HCT116 (cell line): ENCODE measurements at regions not wholly inside any gene's neighbourhood (a gene's known extent, or its start where the extent isn't known, plus 50 kb on each side); places are given as distances from the start of the nearest gene placed in this dataset.

Experiments
- ATAC-seq: fragments of 200-7000 bp; cut with Tn5 transposase; 2 replicates; pipeline ENCODE4 v1.9.1; 2020; ENCODE audit warnings: mild to moderate bottlenecking, moderate library complexity
- BruUV-seq: library from RNA; stranded (reverse); fragments of 400-500 nt; replicated peaks from 2 replicates; lab custom pipeline; 2021; lab: Mats Ljungman, UMichigan
- CTCF ChIA-PET: fragments of 300-600 bp; sonication (Branson Sonifier 250); formaldehyde crosslinking; loops from one replicate; lab custom pipeline; 2021; ENCODE audit warnings: antibody characterized with exemption; lab: Charles Lee
- POLR2A ChIA-PET: fragments of 300-600, 350-600 bp; sonication (Branson Sonifier 250); formaldehyde crosslinking; loops from one replicate; lab custom pipeline; 2021; ENCODE audit warnings: antibody characterized with exemption; lab: Charles Lee
- RAD21 ChIA-PET, 2 experiments: fragments of 300-600 bp; sonication (Branson Sonifier 250); formaldehyde crosslinking; loops; one replicate each; lab custom pipeline; 2023; ENCODE audit warnings: low total read pairs in 2 of 2; ENCODE audit not compliant: uncharacterized antibody in 2 of 2, unreplicated experiment in 2 of 2, low non-redundant PET in 1 of 2; lab: Charles Lee
- DNase-seq: peaks from one replicate; pipeline ENCODE4 v3.0.0-alpha.2; 2010; ENCODE audit warnings: low read depth, low spot score
- H2AFZ ChIP-seq: fragments of 200-600 bp; shearing (Covaris generic), sonication (generic); 2 replicates; pipeline ENCODE4 v1.6.1; 2017; ENCODE audit warnings: low read depth, mixed run types, mixed read lengths, antibody characterized with exemption, low read length; ENCODE audit not compliant: poor library complexity, severe bottlenecking
- H3K27ac ChIP-seq: 2 replicates; pipeline ENCODE4 v1.5.1; 2012; ENCODE audit warnings: low read depth, low read length
- H3K27me3 ChIP-seq: fragments of 200-600 bp; sonication (generic); 2 replicates; pipeline ENCODE4 v1.6.1; 2016; ENCODE audit warnings: mixed run types, low read length, mixed read lengths; ENCODE audit not compliant: insufficient read depth
- H3K36me3 ChIP-seq, 2 experiments: fragments of 200-500 bp in 1 of 2; fragments of 200-600 bp in 1 of 2; sonication (Bioruptor generic) in 1 of 2; sonication (generic) in 1 of 2; 2 replicates each; pipeline versions ENCODE4 v1.5.1 to v1.6.1; 2014 to 2016; ENCODE audit warnings: low read length in 2 of 2, inconsistent platforms in 1 of 2, mixed read lengths in 1 of 2, mixed run types in 1 of 2; ENCODE audit not compliant: insufficient read depth in 2 of 2, control insufficient read depth in 1 of 2
- H3K4me1 ChIP-seq, 2 experiments: fragments of 200-600 bp in 1 of 2; sonication (generic) in 1 of 2; 2 replicates each; pipeline versions ENCODE4 v1.5.1 to v1.6.1; 2012 to 2017; ENCODE audit warnings: low read length in 2 of 2, inconsistent platforms in 1 of 2, mild to moderate bottlenecking in 1 of 2, mixed read lengths in 1 of 2, mixed run types in 1 of 2, moderate library complexity in 1 of 2; ENCODE audit not compliant: insufficient read depth in 2 of 2, control insufficient read depth in 1 of 2
- H3K4me2 ChIP-seq: fragments of 200-600 bp; sonication (generic); 2 replicates; pipeline ENCODE4 v1.6.1; 2017; ENCODE audit warnings: mixed run types, low read length, mixed read lengths
- H3K4me3 ChIP-seq, 2 experiments: fragments of 200-600 bp in 1 of 2; sonication (generic) in 1 of 2; replicated peaks in 1 of 2; 2 replicates each; pipeline ENCODE4 v1.5.1; 2011 to 2016; ENCODE audit warnings: low read length in 2 of 2, control low read depth in 1 of 2, low read depth in 1 of 2, mild to moderate bottlenecking in 1 of 2, mixed read lengths in 1 of 2, mixed run types in 1 of 2
- H3K79me2 ChIP-seq: fragments of 200-600 bp; sonication (generic); 2 replicates; pipeline ENCODE4 v1.6.1; 2017; ENCODE audit warnings: mild to moderate bottlenecking, mixed run types, low read length, moderate library complexity, mixed read lengths; ENCODE audit not compliant: insufficient read depth
- H3K9ac ChIP-seq: fragments of 200-600 bp; sonication (generic); 2 replicates; pipeline ENCODE4 v1.6.1; 2016; ENCODE audit warnings: low read length, mixed read lengths
- H3K9me2 ChIP-seq: fragments of 200-600 bp; sonication (generic), shearing (Covaris generic); 2 replicates; pipeline ENCODE4 v1.6.1; 2017; ENCODE audit warnings: mixed run types, mild to moderate bottlenecking, moderate library complexity; ENCODE audit not compliant: insufficient read depth
- H3K9me3 ChIP-seq, 2 experiments: fragments of 200-500 bp in 1 of 2; fragments of 200-600 bp in 1 of 2; sonication (Bioruptor generic) in 1 of 2; sonication (generic) in 1 of 2; 2 replicates each; pipeline ENCODE4 v1.6.1; 2014 to 2017; ENCODE audit warnings: low read length in 2 of 2, mixed read lengths in 2 of 2, inconsistent platforms in 1 of 2, low read depth in 1 of 2, mild to moderate bottlenecking in 1 of 2, mixed run types in 1 of 2, moderate library complexity in 1 of 2; ENCODE audit not compliant: control insufficient read depth in 1 of 2, insufficient read depth in 1 of 2
- H4K20me1 ChIP-seq: fragments of 200-600 bp; sonication (generic), shearing (Covaris generic); 2 replicates; pipeline ENCODE4 v1.6.1; 2017; ENCODE audit warnings: mixed run types, mild to moderate bottlenecking, moderate library complexity; ENCODE audit not compliant: insufficient read depth
- CEBPB ChIP-seq: IDR thresholded peaks from 2 replicates; pipeline ENCODE4 v1.6.1; 2012; ENCODE audit warnings: low read depth
- EZH2phosphoT487 ChIP-seq: fragments of 200-600 bp; IDR thresholded peaks from 2 replicates; pipeline ENCODE4 v1.6.1; 2018; ENCODE audit warnings: antibody characterized with exemption, borderline replicate concordance
- RAD21 ChIP-seq: IDR thresholded peaks from 2 replicates; pipeline ENCODE4 v1.6.1; 2012; ENCODE audit warnings: low read depth, mild to moderate bottlenecking
- SIN3A ChIP-seq: IDR thresholded peaks from 2 replicates; pipeline ENCODE4 v1.6.1; 2012; ENCODE audit warnings: low read depth
- SP1 ChIP-seq: IDR thresholded peaks from 2 replicates; pipeline ENCODE4 v1.6.1; 2012; ENCODE audit warnings: low read depth
- TCF7L2 ChIP-seq: IDR thresholded peaks from 2 replicates; pipeline ENCODE4 v1.7.0; 2011; ENCODE audit warnings: borderline replicate concordance, inconsistent platforms; ENCODE audit not compliant: insufficient read depth, insufficient read length; ENCODE audit errors: extremely low read depth
- intact Hi-C: fragments of 100-400 bp; cut with micrococcal nuclease; formaldehyde crosslinking; loops from 2 replicates; pipeline ENCODE4 v1.10.0; 2022
- TF ChIP-seq, protein P1 (sequence below), 3 experiments: fragments of 200-600 bp in 1 of 3; sonication (generic) in 1 of 3; IDR thresholded peaks in 2 of 3; conservative IDR thresholded peaks in 1 of 3; 2 replicates each; pipeline ENCODE4 v1.5.1; 2012 to 2017; ENCODE audit warnings: low read depth in 2 of 3, low read length in 2 of 3, antibody characterized with exemption in 1 of 3, borderline replicate concordance in 1 of 3, control low read depth in 1 of 3, mild to moderate bottlenecking in 1 of 3, mixed read lengths in 1 of 3, mixed run types in 1 of 3, moderate library complexity in 1 of 3; ENCODE audit not compliant: insufficient read depth in 1 of 3
- TF ChIP-seq, protein P2 (sequence below): IDR thresholded peaks from 2 replicates; pipeline ENCODE4 v1.6.1; 2012

DNA sequence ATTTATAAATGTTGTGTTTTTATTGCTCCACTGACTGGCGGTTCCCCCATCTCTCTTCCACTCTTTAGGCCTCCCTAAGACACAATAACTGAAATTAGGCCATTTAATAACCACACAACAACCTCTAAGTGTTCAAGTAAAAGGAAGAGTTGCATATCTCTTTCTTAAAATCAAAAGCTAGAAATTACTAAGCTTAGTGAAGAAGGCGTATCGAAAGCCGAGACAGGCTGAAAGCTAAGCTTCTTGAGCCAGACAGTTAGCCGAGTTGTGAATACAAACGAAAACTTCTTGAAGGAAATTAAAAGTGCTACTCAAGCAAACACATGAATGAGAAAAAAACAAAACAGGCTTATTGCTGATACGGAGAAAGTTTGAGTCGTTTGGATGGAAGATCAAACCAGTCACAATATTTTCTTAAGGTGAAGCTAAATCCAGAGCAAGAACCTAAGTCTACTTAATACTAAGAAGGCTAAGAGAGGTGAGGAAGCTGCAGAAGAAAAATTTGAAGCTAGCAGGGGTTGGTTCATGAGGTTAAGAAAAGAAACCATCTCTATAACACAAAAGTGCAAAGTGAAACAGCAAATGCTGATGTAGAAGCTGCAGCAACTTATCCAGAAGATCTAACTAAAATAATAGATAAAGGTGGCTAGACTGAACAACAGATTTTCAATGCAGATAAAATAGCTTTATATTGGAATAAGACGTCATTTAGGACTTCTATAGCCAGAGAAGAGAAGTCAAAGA is 194.0 kb upstream of the TTC29 start:
- no peak overlapping the region for H3K4me3 ChIP-seq
- no peaks in the 10 kb centered on the region for H3K4me1 ChIP-seq
- no peaks in the 10 kb centered on the region for H3K9me2 ChIP-seq
- H3K9ac ChIP-seq = no peak overlapping the region
- no peak overlapping the region for H2AFZ ChIP-seq
- H4K20me1 ChIP-seq = no peaks in the 10 kb centered on the region
- ATAC-seq = no peak
- ChIA-PET POLR2A (interaction anchor here (1.0 kb wide), 1 partner anchor 10 kb away, joined by 3 read pairs; no protein-coding TSS in a partner anchor), CTCF (no interaction called here), RAD21 (no interaction called here)
- no peak overlapping the region for H3K27ac ChIP-seq
- TF ChIP-seq EZH2phosphoT487 (no peak), TCF7L2 (no peak), SIN3A (no peak), SP1 (no peak), CEBPB (no peak), RAD21 (no peak)
- TF ChIP-seq, protein P1, sequence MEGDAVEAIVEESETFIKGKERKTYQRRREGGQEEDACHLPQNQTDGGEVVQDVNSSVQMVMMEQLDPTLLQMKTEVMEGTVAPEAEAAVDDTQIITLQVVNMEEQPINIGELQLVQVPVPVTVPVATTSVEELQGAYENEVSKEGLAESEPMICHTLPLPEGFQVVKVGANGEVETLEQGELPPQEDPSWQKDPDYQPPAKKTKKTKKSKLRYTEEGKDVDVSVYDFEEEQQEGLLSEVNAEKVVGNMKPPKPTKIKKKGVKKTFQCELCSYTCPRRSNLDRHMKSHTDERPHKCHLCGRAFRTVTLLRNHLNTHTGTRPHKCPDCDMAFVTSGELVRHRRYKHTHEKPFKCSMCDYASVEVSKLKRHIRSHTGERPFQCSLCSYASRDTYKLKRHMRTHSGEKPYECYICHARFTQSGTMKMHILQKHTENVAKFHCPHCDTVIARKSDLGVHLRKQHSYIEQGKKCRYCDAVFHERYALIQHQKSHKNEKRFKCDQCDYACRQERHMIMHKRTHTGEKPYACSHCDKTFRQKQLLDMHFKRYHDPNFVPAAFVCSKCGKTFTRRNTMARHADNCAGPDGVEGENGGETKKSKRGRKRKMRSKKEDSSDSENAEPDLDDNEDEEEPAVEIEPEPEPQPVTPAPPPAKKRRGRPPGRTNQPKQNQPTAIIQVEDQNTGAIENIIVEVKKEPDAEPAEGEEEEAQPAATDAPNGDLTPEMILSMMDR (IDR thresholded peaks at IDR 0.05 in 2 of 3, conservative IDR thresholded peaks at IDR 0.05 in 1 of 3; ENCODE audit: borderline replicate concordance in 1 of 3, insufficient read depth in 1 of 3, low read depth in 2 of 3, low read length in 2 of 3) = no peak
- TF ChIP-seq, protein P2, sequence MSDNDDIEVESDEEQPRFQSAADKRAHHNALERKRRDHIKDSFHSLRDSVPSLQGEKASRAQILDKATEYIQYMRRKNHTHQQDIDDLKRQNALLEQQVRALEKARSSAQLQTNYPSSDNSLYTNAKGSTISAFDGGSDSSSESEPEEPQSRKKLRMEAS = no peak
- DNase-seq = no peak
- H3K36me3 ChIP-seq = no peaks in the 10 kb centered on the region
- intact Hi-C loops = no loop called here
- no peaks in the 10 kb centered on the region for H3K9me3 ChIP-seq
- no peaks in the 10 kb centered on the region for H3K79me2 ChIP-seq
- no peak overlapping the region for H3K4me2 ChIP-seq
- no peaks in the 10 kb centered on the region for H3K27me3 ChIP-seq
- BruUV-seq = no TSS peak
